GM23248 (cell line): ENCODE measurements at regions not wholly inside any gene's neighbourhood (a gene's known extent, or its start where the extent isn't known, plus 50 kb on each side); places are given as distances from the start of the nearest gene placed in this dataset.
"Not testable (repeated sequence)": the region's sequence is repeated elsewhere in the genome, so short reads cannot be mapped to it uniquely, and the experiment has no call there.

Source experiments
- DNase-seq: peaks from one replicate; pipeline ENCODE4 v3.0.0-alpha.2; 2015
- H2AFZ ChIP-seq: fragments of 200-600 bp; sonication (generic); 2 replicates; pipeline ENCODE4 v1.6.1; 2016; ENCODE audit warnings: antibody characterized with exemption
- H3F3A ChIP-seq: fragments of 200-600 bp; sonication (generic); 2 replicates; pipeline ENCODE4 v1.6.1; 2016; ENCODE audit warnings: mild to moderate bottlenecking, antibody characterized with exemption, mixed run types; ENCODE audit not compliant: insufficient read depth
- H3K27ac ChIP-seq: fragments of 200-600 bp; sonication (generic); 2 replicates; pipeline ENCODE4 v1.5.1; 2016; ENCODE audit warnings: mild to moderate bottlenecking
- H3K27me3 ChIP-seq: fragments of 200-600 bp; sonication (generic); replicated peaks from 2 replicates; pipeline ENCODE4 v1.6.1; 2016; ENCODE audit warnings: mild to moderate bottlenecking; ENCODE audit not compliant: insufficient read depth
- H3K36me3 ChIP-seq: fragments of 200-600 bp; sonication (generic); 2 replicates; pipeline ENCODE4 v1.6.1; 2016; ENCODE audit warnings: low read depth, mild to moderate bottlenecking
- H3K4me1 ChIP-seq: fragments of 200-600 bp; sonication (generic); 2 replicates; pipeline ENCODE4 v1.6.1; 2016; ENCODE audit warnings: mild to moderate bottlenecking; ENCODE audit not compliant: insufficient read depth
- H3K4me2 ChIP-seq: fragments of 200-600 bp; sonication (generic); one replicate; pipeline ENCODE4 v1.6.1; 2016; ENCODE audit warnings: mild to moderate bottlenecking; ENCODE audit not compliant: unreplicated experiment
- H3K4me3 ChIP-seq: fragments of 200-600 bp; sonication (generic); 2 replicates; pipeline ENCODE4 v1.5.1; 2016; ENCODE audit warnings: mild to moderate bottlenecking
- H3K79me2 ChIP-seq: fragments of 200-600 bp; sonication (generic); 2 replicates; pipeline ENCODE4 v1.6.1; 2016; ENCODE audit warnings: mild to moderate bottlenecking; ENCODE audit not compliant: insufficient read depth
- H3K9ac ChIP-seq: fragments of 200-600 bp; sonication (generic); 2 replicates; pipeline ENCODE4 v1.6.1; 2016; ENCODE audit warnings: mild to moderate bottlenecking
- H3K9me2 ChIP-seq: fragments of 200-600 bp; sonication (generic); 2 replicates; pipeline ENCODE4 v1.6.1; 2016; ENCODE audit warnings: mixed run types, mild to moderate bottlenecking, moderate library complexity; ENCODE audit not compliant: insufficient read depth
- H3K9me3 ChIP-seq: fragments of 200-600 bp; sonication (generic); one replicate; pipeline ENCODE4 v1.6.1; 2017; ENCODE audit warnings: low read depth
- H4K20me1 ChIP-seq: fragments of 200-600 bp; sonication (generic); 2 replicates; pipeline ENCODE4 v1.6.0; 2016; ENCODE audit not compliant: insufficient read depth
- EZH2 ChIP-seq: fragments of 200-600 bp; sonication (generic); IDR thresholded peaks from 2 replicates; pipeline ENCODE4 v1.6.1; 2018; ENCODE audit warnings: antibody characterized with exemption, mild to moderate bottlenecking; ENCODE audit not compliant: insufficient read depth, poor library complexity, severe bottlenecking
- EZH2phosphoT487 ChIP-seq: fragments of 200-600 bp; sonication (generic); IDR thresholded peaks from 2 replicates; pipeline ENCODE4 v1.6.1; 2018; ENCODE audit warnings: antibody characterized with exemption, moderate library complexity, mild to moderate bottlenecking, low read depth; ENCODE audit not compliant: insufficient read depth
- WGBS, 2 experiments: methylation state at CpG; one replicate each; pipeline ENCODE4 v1.1.6; 2015 to 2017; ENCODE audit warnings: low lambda C conversion rate in 2 of 2, low coverage in 1 of 2; ENCODE audit errors: missing lambda C conversion rate in 2 of 2; 5-methylcytosine and 5-hydroxymethylcytosine counted together
- in situ Hi-C: fragments of 300-500 bp; cut with MboI; formaldehyde crosslinking; loops from 2 replicates; pipeline ENCODE4 v1.15.0; 2020

DNA sequence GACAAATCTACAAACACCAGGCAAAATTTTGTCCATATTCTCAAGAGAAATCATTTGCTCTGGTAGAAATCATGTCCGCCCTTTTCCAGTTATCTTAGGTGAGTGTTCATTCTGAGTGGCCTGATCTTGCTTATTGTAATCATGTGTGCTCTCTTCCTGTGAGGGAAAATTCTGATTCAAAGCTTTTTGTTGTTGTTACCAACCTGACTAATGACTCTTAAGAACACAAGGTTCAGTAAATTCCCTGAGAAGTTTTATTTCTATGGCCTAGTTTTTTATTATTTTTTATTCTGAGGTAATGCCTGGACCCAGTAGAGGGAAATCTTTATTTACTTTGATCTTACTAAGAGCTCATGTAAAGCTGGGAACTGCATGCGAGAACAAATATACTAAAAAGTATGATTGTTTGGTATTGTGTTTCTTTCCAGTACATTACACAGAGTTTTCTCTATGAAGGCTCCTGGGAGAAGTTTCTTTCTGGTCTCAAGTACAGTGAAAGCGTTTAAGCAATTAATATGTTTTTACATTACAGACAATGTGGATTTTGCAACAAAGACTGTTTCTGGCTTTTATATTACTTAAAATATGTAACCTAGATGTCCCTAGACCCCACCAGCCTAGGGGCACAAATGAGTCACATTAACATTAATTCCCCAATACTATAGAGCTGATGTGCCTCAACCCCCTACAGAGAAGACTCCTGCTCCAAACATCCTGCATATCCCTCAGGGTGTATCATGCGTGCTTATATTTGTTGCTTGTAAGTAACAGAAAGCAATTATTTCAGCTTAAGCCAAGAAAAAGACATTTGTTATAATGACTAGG lies 138.1 kb downstream of the TMEM167A start:
- no peak overlapping the region for H3K9ac ChIP-seq
- no peaks in the 10 kb centered on the region for H3K9me3 ChIP-seq
- TF ChIP-seq EZH2phosphoT487 (no peak), EZH2 (no peak)
- H3K79me2 ChIP-seq, result no peaks in the 10 kb centered on the region
- 31 to 43% methylated on average over 4 of the region's 4 CpGs for WGBS, 2 experiments
- H3K36me3 ChIP-seq, result no peaks in the 10 kb centered on the region
- H3F3A ChIP-seq, result no peaks in the 10 kb centered on the region
- H3K27ac ChIP-seq, result no peak overlapping the region
- no peak overlapping the region for H3K4me3 ChIP-seq
- no peaks in the 10 kb centered on the region for H4K20me1 ChIP-seq
- no peak for DNase-seq
- no peak overlapping the region for H2AFZ ChIP-seq
- no peaks in the 10 kb centered on the region for H3K27me3 ChIP-seq
- no peaks in the 10 kb centered on the region for H3K4me1 ChIP-seq
- no peak overlapping the region for H3K4me2 ChIP-seq
- no peaks in the 10 kb centered on the region for H3K9me2 ChIP-seq
- in situ Hi-C loops, result no loop called here

GRCh38 chr5:82932473-82933220 lies 144.5 kb downstream of the TMEM167A start:
- H2AFZ ChIP-seq, H4K20me1 ChIP-seq, H3K27me3 ChIP-seq, H3F3A ChIP-seq, H3K4me1 ChIP-seq, H3K9me2 ChIP-seq, H3K9ac ChIP-seq, H3K36me3 ChIP-seq, H3K27ac ChIP-seq, in situ Hi-C loops, H3K9me3 ChIP-seq, H3K4me2 ChIP-seq, H3K79me2 ChIP-seq, H3K4me3 ChIP-seq, DNase-seq: not testable (repeated sequence)
- WGBS, 2 experiments, result 63 to 68% methylated on average over 28 of the region's 28 CpGs

- WGBS, 2 experiments, result 32 to 33% methylated on average over 3 of the region's 3 CpGs
- in situ Hi-C loops, result no loop called here
These were observed 146.1 kb downstream of the TMEM167A start for GRCh38 chr5:82931110-82931509.

DNA sequence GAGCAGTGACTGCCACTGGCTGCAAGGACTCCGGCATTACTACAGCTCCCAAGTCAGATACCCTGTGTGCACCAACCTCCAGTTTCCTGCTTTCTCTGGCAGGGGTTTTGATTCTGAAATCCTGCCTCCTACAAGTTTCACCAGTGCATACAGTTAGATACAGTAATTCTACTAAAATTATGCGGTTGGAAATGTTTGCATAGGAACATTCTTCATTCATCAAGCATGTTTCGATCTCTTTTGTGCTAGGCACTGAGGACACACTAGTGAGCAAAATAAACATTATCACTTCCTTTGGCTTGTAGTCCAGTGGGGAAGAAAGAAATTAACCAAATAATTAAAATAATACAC lies 152.2 kb downstream of the TMEM167A start:
- in situ Hi-C loops, result no loop called here
- Histone ChIP-seq H3K27ac (no peak overlapping the region), H3K4me1 (no peaks in the 10 kb centered on the region), H3F3A (no peaks in the 10 kb centered on the region), H3K36me3 (no peaks in the 10 kb centered on the region), H3K4me2 (no peak overlapping the region), H3K9me3 (no peaks in the 10 kb centered on the region), H3K79me2 (no peaks in the 10 kb centered on the region), H3K9me2 (no peaks in the 10 kb centered on the region), H4K20me1 (no peaks in the 10 kb centered on the region), H3K27me3 (no peaks in the 10 kb centered on the region; the same call in 1 of the 2 replicates), H3K9ac (no peak overlapping the region), H2AFZ (no peak overlapping the region), H3K4me3 (no peak overlapping the region)
- WGBS, 2 experiments, result 36 to 37% methylated on average over 3 of the region's 3 CpGs
- no peak for DNase-seq
- TF ChIP-seq EZH2phosphoT487 (no peak), EZH2 (no peak)

More at GRCh38 chr5:82931110-82931509, 146.1 kb downstream of the TMEM167A start:
- Histone ChIP-seq H3K27me3 (no peaks in the 10 kb centered on the region), H3K36me3 (no peaks in the 10 kb centered on the region), H4K20me1 (no peaks in the 10 kb centered on the region), H2AFZ (no peak overlapping the region), H3K9me3 (no peaks in the 10 kb centered on the region), H3F3A (no peaks in the 10 kb centered on the region), H3K79me2 (no peaks in the 10 kb centered on the region), H3K9ac (no peak overlapping the region), H3K27ac (no peak overlapping the region), H3K4me3 (no peak overlapping the region), H3K4me1 (no peaks in the 10 kb centered on the region), H3K9me2 (no peaks in the 10 kb centered on the region), H3K4me2 (no peak overlapping the region)
- no peak for TF ChIP-seq EZH2phosphoT487
- no peak for TF ChIP-seq EZH2
- DNase-seq, result peak; percentile 34
